Body of pancreas (tissue), 4 donors: ENCODE measurements at regions not wholly inside any gene's neighbourhood (a gene's known extent, or its start where the extent isn't known, plus 50 kb on each side); places are given as distances from the start of the nearest gene placed in this dataset.

Experiments used
- CTCF ChIP-seq, 7 experiments: fragments of 450-650 bp in 4 of 7; fragments of 200-600 bp in 3 of 7; sonication (generic) in 3 of 7; IDR thresholded peaks; one replicate each; pipeline ENCODE4 v1.5.1; 2016 to 2019; ENCODE audit warnings: antibody characterized with exemption in 7 of 7
- POLR2A ChIP-seq, 3 donors: fragments of 450-650 bp; IDR thresholded peaks; one replicate each; pipeline ENCODE4 v1.6.1; 2016; ENCODE audit warnings: antibody characterized with exemption in 3 of 3, mild to moderate bottlenecking in 2 of 3

- TF ChIP-seq POLR2A (IDR thresholded peaks at IDR 0.05) (no peak), CTCF (IDR thresholded peaks at IDR 0.05) (no peak)
Observed at GRCh38 chr16:86041807-86042206, 142.8 kb downstream of the IRF8 start.
